PC-9 (cell line): ENCODE measurements at regions not wholly inside any gene's neighbourhood (a gene's known extent, or its start where the extent isn't known, plus 50 kb on each side); places are given as distances from the start of the nearest gene placed in this dataset.

ENCODE experiments used
- EZH2 ChIP-seq: fragments of 200-600 bp; sonication (generic); IDR thresholded peaks from 2 replicates; pipeline ENCODE4 v1.8.0; 2017; ENCODE audit warnings: antibody characterized with exemption, low read depth
- TF ChIP-seq, protein P1 (sequence below): fragments of 200-600 bp; sonication (generic); conservative IDR thresholded peaks from 2 replicates; pipeline ENCODE4 v1.6.1; 2017; ENCODE audit warnings: mixed run types, antibody characterized with exemption, mild to moderate bottlenecking, moderate library complexity

- TF ChIP-seq, protein P1, sequence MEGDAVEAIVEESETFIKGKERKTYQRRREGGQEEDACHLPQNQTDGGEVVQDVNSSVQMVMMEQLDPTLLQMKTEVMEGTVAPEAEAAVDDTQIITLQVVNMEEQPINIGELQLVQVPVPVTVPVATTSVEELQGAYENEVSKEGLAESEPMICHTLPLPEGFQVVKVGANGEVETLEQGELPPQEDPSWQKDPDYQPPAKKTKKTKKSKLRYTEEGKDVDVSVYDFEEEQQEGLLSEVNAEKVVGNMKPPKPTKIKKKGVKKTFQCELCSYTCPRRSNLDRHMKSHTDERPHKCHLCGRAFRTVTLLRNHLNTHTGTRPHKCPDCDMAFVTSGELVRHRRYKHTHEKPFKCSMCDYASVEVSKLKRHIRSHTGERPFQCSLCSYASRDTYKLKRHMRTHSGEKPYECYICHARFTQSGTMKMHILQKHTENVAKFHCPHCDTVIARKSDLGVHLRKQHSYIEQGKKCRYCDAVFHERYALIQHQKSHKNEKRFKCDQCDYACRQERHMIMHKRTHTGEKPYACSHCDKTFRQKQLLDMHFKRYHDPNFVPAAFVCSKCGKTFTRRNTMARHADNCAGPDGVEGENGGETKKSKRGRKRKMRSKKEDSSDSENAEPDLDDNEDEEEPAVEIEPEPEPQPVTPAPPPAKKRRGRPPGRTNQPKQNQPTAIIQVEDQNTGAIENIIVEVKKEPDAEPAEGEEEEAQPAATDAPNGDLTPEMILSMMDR = no peak
- no peak for TF ChIP-seq EZH2
These were observed 542.1 kb upstream of the SPHKAP start for GRCh38 chr2:228723599-228723998.
